ENCODE measurements at regions not wholly inside any gene's neighbourhood (a gene's known extent, or its start where the extent isn't known, plus 50 kb on each side); places are given as distances from the start of the nearest gene placed in this dataset.

GRCh38 chr6:164927288-164928056 lies 381.9 kb downstream of the C6orf118 start (continued):
- 0 out of 2 replicates have a peak, but pooled peaks have one; percentile 63 for TF ChIP-seq ZNF513 (CRISPR knock-in tag; conservative IDR thresholded peaks at IDR 0.05)
- no peak for TF ChIP-seq KDM5A (IDR thresholded peaks at IDR 0.05; ENCODE audit: borderline replicate concordance, low read length)
- TF ChIP-seq PCBP2 (optimal IDR thresholded peaks at IDR 0.05; ENCODE audit: low read depth, low read length, poor library complexity, severe bottlenecking) = no peak
- TF ChIP-seq TOE1 (CRISPR knock-in tag; IDR thresholded peaks at IDR 0.05) = 0 out of 2 replicates have a peak, but pooled peaks have one; percentile 73
- no peak for TF ChIP-seq ADNP (CRISPR knock-in tag; IDR thresholded peaks at IDR 0.05)
- peak; percentile 29; the same call in 1 of the 2 replicates for TF ChIP-seq SALL1 (CRISPR knock-in tag; IDR thresholded peaks at IDR 0.05)
- no peak for TF ChIP-seq ZUFSP (CRISPR knock-in tag; IDR thresholded peaks at IDR 0.05; ENCODE audit: borderline replicate concordance)
- 0 out of 2 replicates have a peak, but pooled peaks have one; percentile 20 for TF ChIP-seq ARID5B (CRISPR knock-in tag; IDR thresholded peaks at IDR 0.05)
- TF ChIP-seq SMC3 (IDR thresholded peaks at IDR 0.05; ENCODE audit: low read length) = peak; percentile 50
- 0 out of 2 replicates have a peak, but pooled peaks have one; percentile 28 for TF ChIP-seq XBP1 (CRISPR knock-in tag; IDR thresholded peaks at IDR 0.05)
- TF ChIP-seq RAD21 (CRISPR knock-in tag; IDR thresholded peaks at IDR 0.05) = peak; percentile 91
- TF ChIP-seq SP4 (CRISPR knock-in tag; IDR thresholded peaks at IDR 0.05) = 0 out of 2 replicates have a peak, but pooled peaks have one; percentile 27
- no peak for TF ChIP-seq ZNF678 (CRISPR knock-in tag; IDR thresholded peaks at IDR 0.05)

All from HepG2 (cell line).